ENCODE measurements at regions not wholly inside any gene's neighbourhood (a gene's known extent, or its start where the extent isn't known, plus 50 kb on each side); places are given as distances from the start of the nearest gene placed in this dataset.

DNA sequence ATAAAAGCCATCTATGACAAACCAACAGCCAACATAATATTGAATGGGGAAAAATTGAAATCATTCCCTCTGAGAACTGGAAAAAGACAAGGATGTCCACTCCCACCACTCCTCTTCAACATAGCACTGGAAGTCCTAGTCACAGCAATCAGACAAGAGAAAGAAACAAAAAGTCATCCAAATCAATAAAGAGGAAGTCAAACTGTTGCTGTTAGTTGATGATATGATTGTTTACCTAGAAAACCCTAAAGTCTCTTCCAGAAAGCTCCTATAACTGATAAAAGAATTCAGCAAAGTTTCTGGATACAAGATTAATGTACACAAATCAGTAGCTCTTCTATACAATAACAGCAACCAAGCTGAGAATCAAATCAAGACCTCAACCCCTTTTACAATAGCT lies 285.1 kb upstream of the PHF14 start:
- Mint-ChIP-seq H3K36me3 (ENCODE audit: low read depth) (no peaks in the 10 kb centered on the region), H3K9me3 (no peaks in the 10 kb centered on the region), H3K27ac (no peak overlapping the region), H3K4me3 (no peak overlapping the region), H3K4me1 (no peaks in the 10 kb centered on the region), H3K27me3 (peaks cover 1% of the 10 kb centered on the region)
- ChIA-PET CTCF (no interaction called here), POLR2A (no interaction called here)
- no peak for DNase-seq

DNA sequence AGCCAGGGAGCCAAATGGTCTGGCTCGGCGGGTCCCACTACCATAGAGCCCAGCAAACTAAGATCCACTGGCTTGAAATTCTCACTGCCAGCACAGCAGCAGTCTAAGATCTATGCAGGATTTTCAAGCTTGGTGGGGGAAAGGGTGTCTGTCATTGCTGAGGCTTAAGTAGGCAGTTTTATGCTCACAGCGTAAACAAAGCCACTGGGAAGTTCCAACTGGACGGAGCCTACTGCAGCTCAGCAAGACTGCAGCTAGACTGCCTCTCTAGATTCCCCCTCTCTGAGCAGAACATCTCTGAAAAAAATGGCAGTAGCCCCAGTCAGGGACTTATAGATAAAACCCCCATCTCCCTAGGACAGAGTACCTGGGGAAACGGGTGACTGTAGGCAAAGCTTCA lies 277.6 kb upstream of the PHF14 start:
- Mint-ChIP-seq H3K27ac (no peak overlapping the region), H3K36me3 (ENCODE audit: low read depth) (no peaks in the 10 kb centered on the region), H3K27me3 (no peaks in the 10 kb centered on the region), H3K4me1 (no peaks in the 10 kb centered on the region), H3K4me3 (no peak overlapping the region), H3K9me3 (peaks cover 12% of the 10 kb centered on the region)
- ChIA-PET POLR2A (no interaction called here), CTCF (no interaction called here)
- no peak for DNase-seq

DNA sequence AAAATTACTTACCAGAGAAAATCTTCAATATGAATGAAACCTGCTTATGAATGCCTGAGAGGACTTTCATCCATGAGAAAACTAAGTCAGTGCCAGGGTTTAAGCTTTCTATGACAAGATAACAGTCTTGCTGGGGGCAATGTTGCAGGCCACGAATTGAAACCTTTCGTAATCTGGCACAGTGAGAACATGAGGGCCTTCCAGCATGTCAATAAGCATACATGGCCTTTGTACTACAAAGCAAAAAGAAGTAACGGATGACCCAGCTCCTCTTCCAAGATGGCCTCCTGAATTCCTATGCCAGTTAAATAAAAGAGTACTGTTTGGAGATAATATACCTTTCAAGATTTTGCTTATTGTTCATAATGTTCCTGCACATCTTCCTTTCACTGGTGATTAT lies 270.6 kb upstream of the PHF14 start:
- H3K36me3 Mint-ChIP-seq (ENCODE audit: low read depth) = no peaks in the 10 kb centered on the region
- no peak for DNase-seq
- no peak overlapping the region for H3K4me3 Mint-ChIP-seq
- ChIA-PET CTCF (no interaction called here), POLR2A (no interaction called here)
- no peaks in the 10 kb centered on the region for H3K4me1 Mint-ChIP-seq
- no peaks in the 10 kb centered on the region for H3K27me3 Mint-ChIP-seq
- peaks cover 5% of the 10 kb centered on the region for H3K9me3 Mint-ChIP-seq
- H3K27ac Mint-ChIP-seq = no peak overlapping the region

DNA sequence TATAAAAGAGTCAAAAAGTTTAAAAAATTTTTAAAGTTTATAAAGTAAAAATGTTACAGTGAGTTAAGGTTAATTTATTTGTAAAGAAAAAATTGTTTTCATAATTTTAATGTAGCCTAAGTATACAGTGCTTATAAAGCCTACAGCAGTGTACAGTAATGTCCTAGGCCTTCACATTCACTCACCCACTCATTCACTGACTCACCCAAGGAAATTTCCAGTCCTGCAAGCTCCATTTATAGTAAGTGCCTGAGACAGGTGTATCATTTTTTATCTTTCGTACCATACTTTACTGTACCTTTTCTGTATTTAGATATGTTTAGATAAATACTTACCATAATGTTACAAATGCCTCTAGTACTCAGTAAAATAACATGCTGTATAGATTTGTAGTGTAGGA lies 269.7 kb upstream of the PHF14 start:
- CTCF ChIA-PET = no interaction called here
- H3K36me3 Mint-ChIP-seq (ENCODE audit: low read depth) = no peaks in the 10 kb centered on the region
- no peaks in the 10 kb centered on the region for H3K27me3 Mint-ChIP-seq
- no peaks in the 10 kb centered on the region for H3K4me1 Mint-ChIP-seq
- H3K4me3 Mint-ChIP-seq = no peak overlapping the region
- peaks cover 5% of the 10 kb centered on the region for H3K9me3 Mint-ChIP-seq
- POLR2A ChIA-PET = no interaction called here
- H3K27ac Mint-ChIP-seq = no peak overlapping the region
- no peak for DNase-seq

DNA sequence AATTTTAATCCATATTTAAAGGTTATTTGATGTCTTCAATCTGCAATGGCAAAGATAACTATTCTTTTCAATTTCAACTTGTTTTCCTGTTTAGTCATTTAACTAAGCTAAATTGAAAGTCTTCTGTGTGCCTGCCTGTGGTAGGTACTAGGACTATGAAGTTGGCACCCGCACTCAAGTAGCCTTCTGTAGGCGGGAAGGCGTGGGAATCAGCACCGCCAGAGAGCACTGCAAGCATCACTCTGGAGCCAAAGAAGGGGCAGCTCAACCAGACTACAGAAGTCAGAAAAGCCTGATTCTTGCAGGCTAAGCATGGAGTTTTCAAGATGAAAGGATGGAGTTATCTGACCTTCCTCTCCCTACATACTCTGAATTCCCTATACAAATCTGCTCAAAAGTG lies 269.0 kb upstream of the PHF14 start:
- Mint-ChIP-seq H3K4me3 (no peak overlapping the region), H3K36me3 (ENCODE audit: low read depth) (no peaks in the 10 kb centered on the region), H3K27ac (no peak overlapping the region), H3K4me1 (no peaks in the 10 kb centered on the region), H3K27me3 (no peaks in the 10 kb centered on the region), H3K9me3 (peaks cover 5% of the 10 kb centered on the region)
- POLR2A ChIA-PET = no interaction called here
- CTCF ChIA-PET = no interaction called here
- DNase-seq = no peak

DNA sequence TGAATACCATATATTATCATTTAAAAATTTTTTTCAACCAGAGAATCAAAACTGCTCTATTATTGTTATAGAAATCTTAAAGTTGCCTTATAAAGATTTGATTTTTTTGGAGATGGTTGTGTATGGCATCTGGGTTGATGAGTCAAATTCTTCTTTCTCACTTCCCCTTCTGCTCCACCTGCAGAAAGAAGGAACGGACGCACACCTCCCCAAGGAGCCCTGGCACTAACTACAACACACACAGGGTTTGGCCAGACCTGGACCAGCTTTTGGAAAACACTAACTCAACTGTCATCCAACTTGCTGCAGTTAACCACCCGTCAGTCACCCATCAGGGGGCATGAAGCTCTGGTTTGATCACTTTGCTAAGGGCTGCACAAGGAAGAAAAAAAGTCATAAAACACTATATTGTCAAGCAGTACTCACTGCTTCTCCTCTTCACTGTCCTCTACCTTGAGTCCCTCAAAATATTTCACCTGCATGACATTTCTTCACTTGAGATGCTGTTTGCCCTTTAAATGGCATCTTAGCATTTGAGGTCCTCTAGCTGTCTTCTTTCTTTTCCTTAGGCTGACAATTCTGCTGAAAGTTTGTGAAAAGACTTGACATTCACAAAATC lies 266.7 kb upstream of the PHF14 start:
- no peak overlapping the region for H3K27ac Mint-ChIP-seq
- no peaks in the 10 kb centered on the region for H3K36me3 Mint-ChIP-seq (ENCODE audit: low read depth)
- no peak for DNase-seq
- no peaks in the 10 kb centered on the region for H3K9me3 Mint-ChIP-seq
- H3K27me3 Mint-ChIP-seq = no peaks in the 10 kb centered on the region
- POLR2A ChIA-PET = no interaction called here
- no peaks in the 10 kb centered on the region for H3K4me1 Mint-ChIP-seq
- no peak overlapping the region for H3K4me3 Mint-ChIP-seq
- CTCF ChIA-PET = no interaction called here

DNA sequence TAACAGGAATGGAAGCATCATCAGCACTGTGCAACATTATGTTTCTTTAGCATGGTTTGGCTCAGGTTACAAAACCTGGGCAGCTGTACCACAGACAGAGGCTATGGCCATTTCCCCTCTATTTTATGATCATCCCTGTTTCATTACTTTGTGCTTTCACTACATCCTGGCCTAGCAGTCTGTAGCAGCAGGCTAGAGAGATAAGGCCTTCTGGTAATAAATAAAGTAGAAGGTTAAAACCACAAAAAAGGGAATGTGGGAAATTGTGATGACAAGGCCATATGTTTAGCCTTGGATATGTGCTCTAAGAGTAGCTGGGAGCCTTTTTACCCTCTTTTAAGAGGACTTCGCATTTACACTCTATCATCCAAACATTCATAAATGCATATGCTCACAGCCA lies 266.2 kb upstream of the PHF14 start:
- H3K27ac Mint-ChIP-seq = no peak overlapping the region
- DNase-seq = no peak
- no peaks in the 10 kb centered on the region for H3K4me1 Mint-ChIP-seq
- ChIA-PET CTCF (no interaction called here), POLR2A (no interaction called here)
- H3K27me3 Mint-ChIP-seq = no peaks in the 10 kb centered on the region
- no peaks in the 10 kb centered on the region for H3K36me3 Mint-ChIP-seq (ENCODE audit: low read depth)
- H3K9me3 Mint-ChIP-seq = no peaks in the 10 kb centered on the region
- H3K4me3 Mint-ChIP-seq = no peak overlapping the region

DNA sequence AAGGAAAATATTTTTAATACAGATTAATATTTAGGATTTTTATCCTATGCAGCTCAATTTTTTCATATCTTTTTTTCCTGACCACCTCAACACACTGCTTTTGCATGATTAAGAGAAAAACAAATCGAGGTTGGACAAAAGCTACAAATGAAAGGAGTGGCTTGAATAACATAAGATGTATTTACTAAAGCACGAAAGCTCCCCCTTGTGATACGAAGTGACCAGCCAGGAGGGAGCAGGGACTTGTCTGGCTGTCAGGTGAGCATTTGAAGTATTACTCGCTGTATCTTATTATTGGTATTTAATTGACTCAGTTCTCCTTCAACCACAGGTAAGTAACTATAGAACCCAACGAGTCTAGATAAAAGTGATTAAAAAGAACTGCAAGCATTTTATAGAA lies 265.2 kb upstream of the PHF14 start:
- no peak overlapping the region for H3K4me3 Mint-ChIP-seq
- H3K36me3 Mint-ChIP-seq (ENCODE audit: low read depth) = no peaks in the 10 kb centered on the region
- ChIA-PET CTCF (no interaction called here), POLR2A (no interaction called here)
- no peaks in the 10 kb centered on the region for H3K4me1 Mint-ChIP-seq
- no peak for DNase-seq
- H3K9me3 Mint-ChIP-seq = no peaks in the 10 kb centered on the region
- no peak overlapping the region for H3K27ac Mint-ChIP-seq
- no peaks in the 10 kb centered on the region for H3K27me3 Mint-ChIP-seq

DNA sequence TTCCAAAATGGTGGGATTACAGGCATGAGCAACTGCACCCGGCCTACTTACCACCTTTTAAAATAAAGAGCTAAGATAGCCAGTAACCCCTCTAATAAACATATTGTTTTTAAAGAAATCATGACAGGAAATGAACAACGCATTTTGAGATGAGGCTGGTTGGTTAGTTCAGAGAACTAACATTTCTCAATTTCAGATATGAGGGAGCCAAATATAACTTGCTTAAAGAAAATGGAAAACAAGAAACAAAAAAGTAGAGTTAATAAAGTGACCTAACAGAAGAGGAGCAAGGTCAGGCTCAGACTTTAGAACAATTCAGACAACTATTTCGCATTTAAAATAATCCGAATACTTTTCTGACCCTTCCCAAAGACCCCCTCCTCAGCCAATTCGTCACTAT lies 254.9 kb upstream of the PHF14 start:
- Mint-ChIP-seq H3K36me3 (ENCODE audit: low read depth) (no peaks in the 10 kb centered on the region), H3K27ac (no peak overlapping the region), H3K9me3 (no peaks in the 10 kb centered on the region), H3K4me3 (no peak overlapping the region), H3K27me3 (no peaks in the 10 kb centered on the region), H3K4me1 (no peaks in the 10 kb centered on the region)
- DNase-seq = no peak
- CTCF ChIA-PET = no interaction called here
- POLR2A ChIA-PET = no interaction called here

DNA sequence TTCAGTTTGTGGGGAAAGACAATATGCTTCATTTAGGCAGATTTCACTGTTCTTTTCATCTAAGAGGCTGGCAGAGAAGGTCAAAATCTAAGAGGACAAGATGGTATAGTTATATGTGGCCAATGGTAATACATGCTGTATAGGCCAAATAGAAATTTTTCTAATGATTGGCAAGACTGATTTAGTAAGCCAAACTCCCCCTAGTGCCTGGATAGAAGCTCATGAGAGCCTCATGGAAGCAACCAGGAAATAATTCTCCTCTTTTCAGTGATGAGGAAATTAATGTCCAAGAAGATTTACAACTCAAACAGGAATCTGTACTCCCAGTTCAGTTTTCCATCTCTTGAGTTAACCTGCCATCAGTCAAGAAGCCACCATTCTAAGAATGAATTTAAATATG lies 253.6 kb upstream of the PHF14 start:
- Mint-ChIP-seq H3K4me1 (no peaks in the 10 kb centered on the region), H3K9me3 (no peaks in the 10 kb centered on the region), H3K4me3 (no peak overlapping the region), H3K27me3 (no peaks in the 10 kb centered on the region), H3K36me3 (ENCODE audit: low read depth) (no peaks in the 10 kb centered on the region), H3K27ac (no peak overlapping the region)
- POLR2A ChIA-PET = no interaction called here
- no peak for DNase-seq
- CTCF ChIA-PET = no interaction called here

DNA sequence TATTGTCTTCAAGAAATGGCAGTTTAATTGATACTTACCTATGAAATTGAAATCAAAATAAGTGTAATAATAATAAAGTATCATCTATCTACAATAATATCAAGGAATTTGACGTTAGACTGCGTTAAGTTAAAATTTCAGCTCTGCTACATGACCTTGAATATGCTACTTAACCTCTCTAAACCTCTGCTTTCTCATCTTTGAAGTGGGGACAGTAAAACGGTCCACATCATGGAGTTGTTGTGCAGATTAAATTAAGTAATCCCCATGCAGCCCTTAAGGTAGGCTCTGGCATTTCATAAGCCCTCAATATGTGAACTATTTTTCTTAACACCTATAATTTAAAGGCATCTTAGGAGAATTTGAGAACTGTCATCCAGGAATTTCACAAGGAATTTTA lies 252.4 kb upstream of the PHF14 start:
- H3K36me3 Mint-ChIP-seq (ENCODE audit: low read depth) = no peaks in the 10 kb centered on the region
- no peak for DNase-seq
- no peak overlapping the region for H3K27ac Mint-ChIP-seq
- no peaks in the 10 kb centered on the region for H3K27me3 Mint-ChIP-seq
- no peaks in the 10 kb centered on the region for H3K9me3 Mint-ChIP-seq
- ChIA-PET CTCF (no interaction called here), POLR2A (no interaction called here)
- no peak overlapping the region for H3K4me3 Mint-ChIP-seq
- H3K4me1 Mint-ChIP-seq = no peaks in the 10 kb centered on the region

DNA sequence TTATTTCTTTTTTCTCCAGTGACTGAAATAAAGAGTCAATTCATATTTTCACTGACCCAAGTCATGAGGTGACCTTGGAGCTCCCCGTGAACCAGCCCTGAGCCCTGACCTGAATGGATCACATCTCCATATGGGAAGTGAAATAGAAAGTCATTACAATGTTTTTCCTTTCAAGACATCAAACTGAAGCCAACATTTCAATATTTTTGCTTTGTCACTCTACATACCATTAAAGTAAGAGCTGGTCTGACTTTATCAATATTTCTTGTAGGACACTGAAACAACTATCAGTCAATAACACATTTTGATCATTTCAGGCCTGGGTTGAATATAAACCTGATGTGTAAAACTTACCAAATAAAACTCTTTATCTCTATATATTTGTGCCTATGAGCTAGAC lies 249.8 kb upstream of the PHF14 start:
- Mint-ChIP-seq H3K4me3 (no peak overlapping the region), H3K27me3 (no peaks in the 10 kb centered on the region), H3K4me1 (no peaks in the 10 kb centered on the region), H3K9me3 (no peaks in the 10 kb centered on the region), H3K27ac (no peak overlapping the region), H3K36me3 (ENCODE audit: low read depth) (no peaks in the 10 kb centered on the region)
- ChIA-PET POLR2A (no interaction called here), CTCF (no interaction called here)
- no peak for DNase-seq

DNA sequence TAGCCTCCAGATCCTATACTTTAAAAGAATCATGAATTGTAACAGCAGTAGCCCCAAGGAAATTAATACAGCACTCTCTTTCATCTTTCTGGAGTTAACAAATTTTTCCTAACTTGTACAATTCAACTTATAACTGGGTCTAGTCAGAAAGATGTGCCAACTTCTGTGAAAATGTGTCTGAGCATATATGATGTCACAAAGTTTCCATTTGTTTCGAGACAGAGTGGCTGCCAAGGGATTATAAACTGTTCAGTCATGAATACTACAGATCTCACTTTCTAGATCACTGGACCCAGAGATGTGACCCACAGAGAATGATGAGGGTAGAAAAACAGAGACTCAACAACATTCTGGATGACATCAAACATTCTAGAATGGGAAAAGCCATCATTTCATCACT lies 249.2 kb upstream of the PHF14 start:
- Mint-ChIP-seq H3K4me3 (no peak overlapping the region), H3K4me1 (no peaks in the 10 kb centered on the region), H3K27ac (no peak overlapping the region), H3K36me3 (ENCODE audit: low read depth) (no peaks in the 10 kb centered on the region), H3K9me3 (no peaks in the 10 kb centered on the region), H3K27me3 (no peaks in the 10 kb centered on the region)
- no peak for DNase-seq
- POLR2A ChIA-PET = no interaction called here
- CTCF ChIA-PET = no interaction called here

DNA sequence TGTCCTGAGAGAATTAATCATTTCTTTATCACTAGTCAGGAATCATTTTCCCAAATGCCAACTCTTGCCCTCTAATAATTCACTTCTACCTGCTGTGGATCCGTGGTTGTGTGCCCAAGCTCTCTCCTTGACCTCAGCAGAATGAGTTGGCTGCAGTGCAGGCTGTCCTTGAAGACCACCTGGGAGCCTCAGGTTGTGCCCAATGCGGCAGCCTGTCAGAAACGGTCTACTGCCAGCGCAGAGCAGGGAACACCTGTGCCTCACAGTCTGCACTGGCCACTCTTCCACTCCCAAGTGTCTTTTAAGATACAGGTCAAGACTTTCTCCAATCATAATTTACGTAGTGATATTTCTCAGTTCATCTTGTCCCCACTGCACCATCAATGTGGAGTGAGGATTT lies 246.0 kb upstream of the PHF14 start:
- Mint-ChIP-seq H3K36me3 (ENCODE audit: low read depth) (no peaks in the 10 kb centered on the region), H3K9me3 (no peaks in the 10 kb centered on the region), H3K4me3 (no peak overlapping the region), H3K4me1 (no peaks in the 10 kb centered on the region), H3K27me3 (no peaks in the 10 kb centered on the region), H3K27ac (no peak overlapping the region)
- CTCF ChIA-PET = no interaction called here
- DNase-seq = no peak
- POLR2A ChIA-PET = no interaction called here

DNA sequence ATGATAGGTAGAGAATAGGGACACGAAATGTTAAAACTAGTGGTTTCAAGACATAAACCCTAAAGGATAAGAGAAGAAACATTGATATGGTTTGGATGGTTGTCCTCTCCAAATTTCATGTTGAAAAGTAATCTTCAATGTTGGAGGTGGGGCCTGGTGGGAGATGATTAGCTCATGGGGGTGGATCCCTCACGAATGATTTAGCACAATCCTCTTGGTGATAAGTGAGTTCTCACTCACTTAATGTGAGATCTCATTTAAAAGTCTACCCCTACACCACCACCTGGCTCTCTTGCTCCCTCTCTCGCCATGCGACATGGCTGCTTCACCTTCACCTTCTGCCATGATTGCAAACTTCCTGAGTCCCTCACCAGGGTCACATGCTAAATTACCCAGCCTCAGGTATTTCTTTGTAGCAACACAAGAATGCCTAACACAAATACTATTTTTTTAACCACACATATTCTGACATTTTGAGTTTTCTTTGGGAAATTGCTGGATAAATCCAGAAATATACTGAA lies 242.4 kb upstream of the PHF14 start:
- no peaks in the 10 kb centered on the region for H3K4me1 Mint-ChIP-seq
- CTCF ChIA-PET = no interaction called here
- H3K36me3 Mint-ChIP-seq (ENCODE audit: low read depth) = no peaks in the 10 kb centered on the region
- H3K27me3 Mint-ChIP-seq = no peaks in the 10 kb centered on the region
- no peak overlapping the region for H3K27ac Mint-ChIP-seq
- no peaks in the 10 kb centered on the region for H3K9me3 Mint-ChIP-seq
- no peak for DNase-seq
- POLR2A ChIA-PET = no interaction called here
- H3K4me3 Mint-ChIP-seq = no peak overlapping the region
